OCI-LY7 (cell line): ENCODE measurements at regions not wholly inside any gene's neighbourhood (a gene's known extent, or its start where the extent isn't known, plus 50 kb on each side); places are given as distances from the start of the nearest gene placed in this dataset.
"Not testable (repeated sequence)": the region's sequence is repeated elsewhere in the genome, so short reads cannot be mapped to it uniquely, and the experiment has no call there.

Experiments used
- BruUV-seq: library from RNA; stranded (reverse); fragments of 400-500 nt; replicated peaks from 2 replicates; lab custom pipeline; 2021; lab: Mats Ljungman, UMichigan
- CTCF ChIA-PET: fragments of 300-600 bp; sonication (Branson Sonifier 250); formaldehyde crosslinking; loops from one replicate; lab custom pipeline; 2022; ENCODE audit warnings: antibody characterized with exemption; ENCODE audit not compliant: unreplicated experiment; lab: Charles Lee
- POLR2A ChIA-PET: fragments of 300-600 bp; sonication (Branson Sonifier 250); formaldehyde crosslinking; loops from one replicate; lab custom pipeline; 2022; ENCODE audit warnings: antibody characterized with exemption; lab: Charles Lee
- DNase-seq: peaks from one replicate; pipeline ENCODE4 v3.0.0-alpha.2; 2015; ENCODE audit warnings: low spot score
- H2AFZ ChIP-seq: fragments of 200-600 bp; sonication (generic), shearing (Covaris generic); 2 replicates; pipeline ENCODE4 v1.6.1; 2014; ENCODE audit warnings: mild to moderate bottlenecking, antibody characterized with exemption, low read length, moderate library complexity
- H3K27ac ChIP-seq: fragments of 200-600 bp; sonication (generic); 2 replicates; pipeline ENCODE4 v1.5.1; 2014; ENCODE audit warnings: mixed run types, low read depth, mild to moderate bottlenecking, moderate library complexity, low read length, inconsistent platforms; ENCODE audit not compliant: poor library complexity, severe bottlenecking
- H3K36me3 ChIP-seq: fragments of 200-600 bp; sonication (generic); 2 replicates; pipeline ENCODE4 v1.6.1; 2014; ENCODE audit warnings: mild to moderate bottlenecking, antibody characterized with exemption, low read length, moderate library complexity, mixed read lengths; ENCODE audit not compliant: insufficient read depth
- H3K4me1 ChIP-seq: fragments of 200-600 bp; sonication (generic); 2 replicates; pipeline ENCODE4 v1.5.1; 2014; ENCODE audit warnings: mild to moderate bottlenecking, low read length; ENCODE audit not compliant: insufficient read depth, poor library complexity, severe bottlenecking
- H3K4me2 ChIP-seq: fragments of 200-600 bp; sonication (generic); 2 replicates; pipeline ENCODE4 v1.6.1; 2014; ENCODE audit warnings: mild to moderate bottlenecking, low read length
- H3K4me3 ChIP-seq: fragments of 200-600 bp; sonication (generic); 2 replicates; pipeline ENCODE4 v1.5.1; 2014; ENCODE audit warnings: mild to moderate bottlenecking, low read depth, low read length; ENCODE audit not compliant: poor library complexity, severe bottlenecking
- H3K79me2 ChIP-seq: fragments of 200-600 bp; sonication (generic); 2 replicates; pipeline ENCODE4 v1.6.1; 2016; ENCODE audit warnings: low read depth, mild to moderate bottlenecking, low read length, moderate library complexity, mixed read lengths; ENCODE audit not compliant: insufficient read depth
- H3K9me2 ChIP-seq: fragments of 200-600 bp; sonication (generic); 2 replicates; pipeline ENCODE4 v1.6.1; 2016; ENCODE audit warnings: mild to moderate bottlenecking, low read length, mixed read lengths; ENCODE audit not compliant: insufficient read depth
- H3K9me3 ChIP-seq: fragments of 200-600 bp; sonication (generic); 2 replicates; pipeline ENCODE4 v1.6.1; 2014; ENCODE audit warnings: mild to moderate bottlenecking, mixed run types, low read length, mixed read lengths
- H4K20me1 ChIP-seq: fragments of 200-600 bp; sonication (generic); 2 replicates; pipeline ENCODE4 v1.6.1; 2014; ENCODE audit warnings: mild to moderate bottlenecking, antibody characterized with exemption, low read length, moderate library complexity, mixed read lengths; ENCODE audit not compliant: insufficient read depth
- EZH2phosphoT487 ChIP-seq: fragments of 200-600 bp; sonication (generic); IDR thresholded peaks from 2 replicates; pipeline ENCODE4 v1.6.1; 2018; ENCODE audit warnings: low read depth, borderline replicate concordance, mild to moderate bottlenecking, mixed run types, antibody characterized with exemption, low read length, moderate library complexity, mixed read lengths
- intact Hi-C: fragments of 100-400 bp; cut with micrococcal nuclease; formaldehyde crosslinking; loops from one replicate; pipeline ENCODE4 v1.10.0; 2022; ENCODE audit not compliant: unreplicated experiment
- TF ChIP-seq, protein P1 (sequence below): fragments of 200-600 bp; sonication (generic); conservative IDR thresholded peaks from 2 replicates; pipeline ENCODE4 v1.5.1; 2014; ENCODE audit warnings: mild to moderate bottlenecking, antibody characterized with exemption, low read length, moderate library complexity, mixed read lengths

DNA sequence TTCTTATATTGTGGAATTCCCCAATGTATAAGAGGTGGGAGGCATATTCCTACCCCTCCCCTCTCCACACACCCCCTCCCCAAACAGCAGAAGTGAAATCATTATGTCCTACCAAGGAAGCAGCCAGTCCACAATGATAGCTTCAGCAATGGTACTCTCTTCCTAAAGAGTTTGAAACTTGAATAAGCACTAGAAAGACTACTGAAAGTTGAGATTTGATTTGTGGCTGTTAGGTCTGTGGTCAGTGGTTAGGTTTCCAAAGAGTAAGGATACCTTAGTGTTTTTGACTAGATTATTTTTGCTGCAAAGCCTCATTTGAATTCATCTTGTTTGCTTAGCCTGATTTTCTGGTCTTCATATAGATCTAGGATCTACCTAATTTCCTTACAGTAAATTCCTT lies 242.2 kb downstream of the DKK2 start:
- intact Hi-C loops = no loop called here
- H3K4me1 ChIP-seq = no peaks in the 10 kb centered on the region
- BruUV-seq = no TSS peak
- H3K9me2 ChIP-seq = no peaks in the 10 kb centered on the region
- H3K79me2 ChIP-seq = no peaks in the 10 kb centered on the region
- ChIA-PET CTCF (no interaction called here), POLR2A (no interaction called here)
- no peak overlapping the region for H3K27ac ChIP-seq
- DNase-seq = no peak
- no peak overlapping the region for H2AFZ ChIP-seq
- H3K4me2 ChIP-seq = no peak overlapping the region
- no peaks in the 10 kb centered on the region for H4K20me1 ChIP-seq
- no peaks in the 10 kb centered on the region for H3K9me3 ChIP-seq
- no peak for TF ChIP-seq EZH2phosphoT487
- TF ChIP-seq, protein P1, sequence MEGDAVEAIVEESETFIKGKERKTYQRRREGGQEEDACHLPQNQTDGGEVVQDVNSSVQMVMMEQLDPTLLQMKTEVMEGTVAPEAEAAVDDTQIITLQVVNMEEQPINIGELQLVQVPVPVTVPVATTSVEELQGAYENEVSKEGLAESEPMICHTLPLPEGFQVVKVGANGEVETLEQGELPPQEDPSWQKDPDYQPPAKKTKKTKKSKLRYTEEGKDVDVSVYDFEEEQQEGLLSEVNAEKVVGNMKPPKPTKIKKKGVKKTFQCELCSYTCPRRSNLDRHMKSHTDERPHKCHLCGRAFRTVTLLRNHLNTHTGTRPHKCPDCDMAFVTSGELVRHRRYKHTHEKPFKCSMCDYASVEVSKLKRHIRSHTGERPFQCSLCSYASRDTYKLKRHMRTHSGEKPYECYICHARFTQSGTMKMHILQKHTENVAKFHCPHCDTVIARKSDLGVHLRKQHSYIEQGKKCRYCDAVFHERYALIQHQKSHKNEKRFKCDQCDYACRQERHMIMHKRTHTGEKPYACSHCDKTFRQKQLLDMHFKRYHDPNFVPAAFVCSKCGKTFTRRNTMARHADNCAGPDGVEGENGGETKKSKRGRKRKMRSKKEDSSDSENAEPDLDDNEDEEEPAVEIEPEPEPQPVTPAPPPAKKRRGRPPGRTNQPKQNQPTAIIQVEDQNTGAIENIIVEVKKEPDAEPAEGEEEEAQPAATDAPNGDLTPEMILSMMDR = no peak
- no peak overlapping the region for H3K4me3 ChIP-seq
- H3K36me3 ChIP-seq = no peaks in the 10 kb centered on the region

DNA sequence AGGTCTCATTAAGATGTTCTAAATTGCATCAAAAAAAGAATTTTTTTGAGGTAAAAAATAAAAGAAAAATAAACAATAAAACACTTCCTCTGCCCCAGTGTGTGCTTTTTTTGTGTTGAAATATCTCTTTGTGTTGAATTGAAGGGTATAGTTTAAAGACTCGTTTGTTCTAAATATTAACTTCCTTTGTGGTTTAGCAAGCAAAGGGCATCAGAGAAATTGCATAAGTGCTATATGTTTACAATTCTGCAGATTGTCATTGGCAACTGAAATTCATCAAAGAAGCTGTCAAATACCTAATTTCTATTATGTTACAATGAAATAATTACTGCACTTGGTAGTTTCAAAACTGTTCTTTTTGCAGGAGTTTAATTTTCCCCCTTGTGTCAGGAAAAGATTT lies 260.5 kb downstream of the DKK2 start:
- BruUV-seq = no TSS peak
- Histone ChIP-seq H2AFZ (no peak overlapping the region), H3K9me2 (no peaks in the 10 kb centered on the region), H3K4me1 (no peaks in the 10 kb centered on the region), H3K4me2 (no peak overlapping the region), H3K4me3 (no peak overlapping the region), H4K20me1 (no peaks in the 10 kb centered on the region), H3K9me3 (no peaks in the 10 kb centered on the region), H3K36me3 (no peaks in the 10 kb centered on the region), H3K79me2 (no peaks in the 10 kb centered on the region), H3K27ac (no peak overlapping the region)
- DNase-seq = no peak
- CTCF ChIA-PET = no interaction called here
- TF ChIP-seq, protein P1 = no peak
- no peak for TF ChIP-seq EZH2phosphoT487
- POLR2A ChIA-PET = no interaction called here
- intact Hi-C loops = no loop called here

DNA sequence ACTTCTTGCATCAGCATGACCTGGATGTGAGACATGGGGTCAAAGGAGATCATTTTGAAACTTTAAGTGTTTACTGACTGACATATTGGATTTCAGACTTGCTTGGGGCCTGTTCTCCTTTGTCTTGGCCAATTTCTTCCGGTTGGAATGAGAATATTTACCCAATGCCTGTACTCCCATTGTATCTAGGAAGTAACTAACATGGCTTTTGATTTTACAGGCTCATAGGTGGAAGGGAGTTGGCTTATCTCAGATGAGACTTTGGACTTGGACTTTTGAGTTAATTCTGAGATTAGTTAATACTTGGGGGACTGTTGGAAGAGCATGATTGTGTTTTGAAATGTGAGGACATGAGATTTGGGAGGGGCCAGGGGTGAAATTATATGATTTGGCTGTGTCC lies 262.1 kb downstream of the DKK2 start:
- H3K27ac ChIP-seq, intact Hi-C loops, H2AFZ ChIP-seq, CTCF ChIA-PET, H3K36me3 ChIP-seq, H3K9me3 ChIP-seq, H4K20me1 ChIP-seq, POLR2A ChIA-PET, DNase-seq, H3K4me2 ChIP-seq, BruUV-seq, H3K9me2 ChIP-seq, H3K4me3 ChIP-seq, H3K79me2 ChIP-seq, H3K4me1 ChIP-seq: not testable (repeated sequence)
